NCI-H526 (cell line): ENCODE measurements at regions not wholly inside any gene's neighbourhood (a gene's known extent, or its start where the extent isn't known, plus 50 kb on each side); places are given as distances from the start of the nearest gene placed in this dataset.
"Not testable (repeated sequence)": the region's sequence is repeated elsewhere in the genome, so short reads cannot be mapped to it uniquely, and the experiment has no call there.

Experiments used
- DNase-seq, 2 experiments: peaks; one replicate each; lab custom pipeline; 2025; lab: John Stamatoyannopoulos, UW

DNA sequence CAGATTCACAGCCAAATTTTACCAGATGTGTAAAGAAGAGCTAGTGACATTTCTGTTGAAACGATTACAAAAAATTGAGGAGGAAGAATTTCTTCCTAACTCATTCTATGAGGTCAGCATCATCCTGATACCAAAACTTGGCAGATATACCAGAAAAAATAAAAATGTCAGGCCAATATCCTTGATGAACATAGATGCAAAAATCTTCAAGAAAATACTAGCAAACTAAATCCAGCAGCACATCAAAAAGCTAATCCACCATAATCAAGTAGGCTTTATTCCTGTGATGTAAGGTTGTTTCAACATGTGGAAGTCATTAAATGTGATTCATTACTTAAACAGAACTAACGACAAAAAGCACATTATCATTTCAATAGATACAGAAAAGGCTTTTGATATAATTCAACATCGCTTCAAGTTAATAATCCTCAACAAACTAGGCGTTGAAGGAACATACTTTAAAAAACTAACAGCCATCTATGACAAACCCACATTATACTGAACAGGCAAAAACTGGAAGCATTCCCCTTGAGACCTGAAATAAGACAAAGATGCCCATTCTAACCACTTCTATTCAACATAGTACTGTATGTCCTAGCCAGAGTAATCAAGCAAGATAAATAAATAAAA, 807.7 kb upstream of the ZWINT start:
- no peak for DNase-seq

DNA sequence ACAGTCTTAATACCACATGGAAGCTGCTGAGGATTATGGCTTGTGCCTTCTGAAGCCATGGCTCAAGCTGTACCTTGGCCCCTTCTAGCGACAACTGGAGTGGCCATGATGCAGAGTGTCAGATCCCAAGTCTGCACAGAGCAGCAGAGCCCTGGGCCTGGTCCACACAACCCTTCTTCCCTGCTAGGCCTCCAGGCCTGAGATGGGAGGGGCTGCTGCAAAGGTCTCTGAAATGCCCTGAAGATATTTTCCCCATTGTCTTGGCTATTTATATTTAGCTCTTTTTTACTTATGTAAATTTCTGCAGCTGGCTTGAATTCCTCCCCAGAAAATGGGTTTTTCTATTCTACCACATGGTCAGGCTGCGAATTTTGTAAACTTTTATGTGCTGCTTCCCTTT, 804.6 kb upstream of the ZWINT start:
- no peak for DNase-seq

DNA sequence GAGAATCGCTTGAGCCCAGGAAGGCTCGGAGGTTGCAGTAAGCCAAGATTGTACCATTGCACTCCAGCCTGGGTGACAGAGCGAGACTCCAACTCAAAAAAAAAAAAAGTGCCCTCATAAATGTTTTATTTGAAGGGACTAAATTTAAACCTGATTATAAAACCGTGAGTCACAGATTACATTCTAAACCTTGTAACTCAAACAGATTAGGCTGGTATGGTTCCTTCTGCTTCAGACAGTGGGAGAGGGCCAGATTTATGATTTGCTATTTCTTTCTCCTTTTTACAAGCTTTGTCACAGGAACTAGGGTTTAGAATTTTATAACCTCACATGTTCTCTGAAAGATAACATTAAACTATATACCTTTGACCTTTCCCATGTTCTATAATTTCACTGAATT, 801.2 kb upstream of the ZWINT start:
- DNase-seq = no peak

DNA sequence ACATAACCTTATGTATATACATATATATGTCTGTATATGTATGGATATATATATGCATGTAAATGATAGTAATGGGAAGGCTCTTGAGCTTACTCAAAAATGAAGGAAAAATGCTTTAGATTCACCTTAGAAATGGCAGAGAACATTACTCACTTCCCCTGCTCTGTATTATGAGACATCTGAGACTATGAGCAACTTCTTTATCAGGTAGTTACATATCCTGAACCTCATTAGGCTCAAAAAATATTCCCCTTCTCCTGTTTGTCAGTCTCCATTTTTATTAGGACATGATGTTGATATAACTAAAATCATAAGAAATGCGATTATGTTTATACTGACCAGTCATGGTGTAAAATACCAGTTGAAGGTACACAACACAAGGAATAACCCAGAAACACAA, 800.1 kb upstream of the ZWINT start:
- DNase-seq = no peak

DNA sequence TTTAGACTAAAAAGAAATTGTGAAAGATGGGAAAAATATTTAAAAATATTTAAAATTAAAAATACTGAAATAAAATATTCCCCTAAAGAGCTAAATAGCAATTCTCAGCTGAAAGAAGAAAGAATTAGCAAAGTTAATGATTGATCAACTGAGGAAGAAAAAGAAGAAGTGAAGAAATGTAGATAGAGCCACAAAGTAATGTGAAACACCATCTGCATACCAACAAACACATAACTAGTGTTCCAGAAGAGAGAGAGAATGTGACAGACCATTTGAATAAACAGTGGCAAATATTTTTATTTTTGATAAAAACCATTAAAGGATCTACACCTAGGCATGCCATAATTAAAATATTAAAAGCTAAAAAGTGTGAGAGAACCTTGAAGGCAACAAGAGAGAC, 784.5 kb upstream of the ZWINT start:
- DNase-seq = no peak

DNA sequence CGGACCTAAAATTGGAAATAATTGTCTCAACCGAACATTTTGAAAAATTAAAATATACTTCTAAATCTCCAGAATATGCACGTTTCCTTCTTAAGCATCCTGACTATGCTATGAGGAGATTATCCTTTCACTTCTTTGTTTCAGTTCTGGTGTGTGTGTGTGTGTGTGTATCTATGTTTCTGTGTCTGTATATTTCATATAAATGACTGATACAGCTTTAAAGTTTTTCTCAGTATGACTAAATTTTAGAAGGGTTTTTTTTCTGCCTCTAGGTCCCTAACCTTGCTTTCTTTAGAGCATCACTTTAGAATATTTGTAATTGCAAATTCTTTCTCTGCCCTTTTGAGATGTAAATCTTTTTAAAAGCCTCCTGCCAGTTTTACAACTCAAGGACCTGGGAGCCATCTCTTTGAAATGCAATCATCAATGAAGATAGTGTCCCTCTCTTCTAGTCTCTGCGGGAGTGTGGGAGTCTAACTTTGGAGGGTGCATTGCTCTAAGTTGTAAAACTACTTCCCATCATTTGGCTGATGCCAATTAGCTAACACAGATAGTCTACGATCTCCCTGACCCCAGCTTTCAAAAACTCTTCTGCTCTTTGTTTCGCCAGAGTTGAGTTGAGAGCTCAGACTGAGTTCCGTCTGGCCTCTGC, 782.0 kb upstream of the ZWINT start:
- no peak for DNase-seq

DNA sequence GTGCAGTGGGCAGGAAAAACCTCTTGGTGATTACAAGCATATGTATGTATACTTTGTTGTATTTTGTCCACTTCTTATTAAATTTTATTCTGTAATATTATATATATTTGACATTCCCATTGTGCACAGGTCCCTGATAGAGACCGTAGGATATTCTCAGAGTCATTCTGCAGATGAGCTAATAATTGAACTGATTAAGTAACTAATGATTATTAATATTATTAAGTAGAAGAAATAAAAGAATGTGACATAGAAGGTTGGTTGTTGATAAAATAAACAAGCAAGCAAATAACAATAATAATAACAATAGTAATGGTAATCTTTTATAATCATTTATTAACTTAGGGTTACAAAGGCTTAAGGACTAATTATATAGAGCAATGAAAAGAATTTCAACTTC, 780.6 kb upstream of the ZWINT start:
- no peak for DNase-seq

DNA sequence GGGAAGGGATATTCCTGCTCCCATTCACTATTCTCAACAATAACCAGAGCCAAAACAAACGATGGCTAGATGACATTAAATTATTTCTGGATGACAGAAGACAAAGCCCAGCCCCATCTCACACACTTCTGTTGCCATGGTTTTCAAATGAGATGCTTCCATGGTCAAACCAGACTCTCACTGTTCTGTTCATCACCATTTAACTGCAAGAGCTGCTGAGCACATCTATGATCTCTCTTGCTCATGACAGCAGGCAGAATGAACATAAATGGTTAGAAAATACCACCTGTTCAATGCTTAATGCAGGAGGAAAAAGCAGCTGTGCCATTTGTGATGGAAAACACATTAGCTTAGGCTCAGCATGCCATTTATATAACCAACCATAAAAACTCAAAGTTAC, 758.6 kb upstream of the ZWINT start:
- no peak for DNase-seq

DNA sequence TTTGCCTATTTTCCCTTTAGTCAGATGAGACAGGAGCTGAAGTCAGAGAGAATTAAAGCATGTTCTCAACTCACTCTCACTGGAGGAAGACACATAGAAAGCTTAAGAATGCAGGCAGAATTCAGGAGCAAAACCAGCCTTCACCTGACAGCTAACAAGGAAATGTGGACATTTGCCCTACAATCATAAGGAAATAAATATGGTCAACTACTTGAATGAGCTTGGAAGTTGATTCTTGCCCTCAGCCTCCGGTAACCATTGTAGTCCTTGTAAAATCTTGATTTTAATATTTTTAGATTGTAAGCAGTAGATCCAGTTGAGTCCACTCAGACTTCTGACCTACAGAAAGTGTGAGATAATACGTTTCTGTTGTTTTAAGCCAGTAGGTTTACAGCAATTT, 752.5 kb upstream of the ZWINT start:
- no peak for DNase-seq

DNA sequence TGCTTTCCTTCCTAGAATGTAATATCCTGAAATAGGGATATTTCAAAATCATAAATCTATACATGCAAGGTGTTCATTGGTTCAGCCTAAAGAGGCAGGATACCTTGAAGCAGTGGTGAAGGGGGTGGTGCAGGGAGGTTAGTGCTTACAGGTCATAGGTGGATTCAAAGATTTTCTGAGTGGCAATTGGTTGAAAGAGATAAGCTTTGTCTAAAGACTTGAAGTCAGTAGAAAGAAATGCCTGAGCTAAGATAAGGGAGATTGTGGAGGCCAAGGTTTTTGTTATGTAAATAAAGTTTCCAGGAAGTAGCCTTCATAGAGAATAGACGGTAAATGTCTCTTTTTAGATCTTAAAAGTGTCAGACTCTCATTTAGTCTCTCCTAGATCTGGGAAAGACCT, 741.2 kb upstream of the ZWINT start:
- DNase-seq = no peak

DNA sequence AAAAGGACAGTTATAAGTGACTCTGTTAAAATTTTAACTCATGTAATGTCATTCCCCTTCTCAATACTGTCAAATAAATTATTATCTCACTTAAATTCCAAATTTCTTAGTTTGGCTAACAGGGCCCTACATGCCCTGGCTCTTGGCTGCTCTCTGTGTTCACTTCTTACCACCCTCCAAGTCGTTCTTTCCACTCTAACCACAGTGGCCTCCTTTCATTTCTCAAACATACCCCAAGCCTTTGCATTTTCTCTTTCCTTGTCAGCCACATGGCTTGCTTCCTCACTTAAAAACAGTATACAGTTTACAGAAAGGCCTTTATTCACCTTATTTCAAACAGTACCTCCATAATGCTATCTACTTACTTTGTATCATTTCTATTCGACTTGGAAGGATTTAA, 737.1 kb upstream of the ZWINT start:
- no peak for DNase-seq

DNA sequence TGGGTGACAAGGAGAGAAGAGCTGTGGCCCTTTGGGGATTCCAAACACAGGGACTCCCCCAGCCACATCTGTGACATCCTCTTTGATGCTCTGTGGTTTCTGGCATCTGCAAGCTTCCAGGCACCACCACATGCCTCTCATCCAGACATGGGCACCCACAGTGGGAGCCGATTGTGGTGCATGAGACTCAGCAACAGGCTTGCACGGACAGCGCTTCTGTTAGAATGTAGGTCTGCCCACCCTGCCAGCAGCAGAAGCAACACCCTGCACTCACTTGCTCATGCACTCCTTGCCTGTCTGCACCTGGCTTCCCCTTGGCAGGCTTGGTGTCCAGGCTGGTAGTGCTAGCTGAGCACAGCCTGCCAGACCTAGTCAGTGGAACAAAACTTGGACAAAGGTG, 735.0 kb upstream of the ZWINT start:
- DNase-seq = no peak

DNA sequence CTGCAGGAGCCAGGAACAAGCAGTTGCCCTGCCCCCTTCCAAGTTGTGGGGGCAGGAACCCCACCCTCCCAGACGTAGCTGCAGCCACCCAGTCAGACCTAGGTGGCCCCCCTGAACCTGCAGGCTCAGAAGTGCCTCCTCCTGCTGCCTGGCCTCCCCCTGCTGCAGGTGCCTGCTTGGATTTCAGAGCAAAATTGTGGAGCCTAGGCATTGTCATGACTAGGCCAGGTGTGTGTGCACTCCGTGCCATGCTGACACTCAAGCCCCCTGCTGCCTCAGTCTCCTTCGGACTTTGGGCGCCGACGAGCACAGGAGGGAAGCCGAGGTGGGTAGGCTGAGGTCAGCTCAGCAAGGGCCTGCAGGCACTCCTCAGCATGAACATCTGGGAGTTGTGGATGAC, 733.9 kb upstream of the ZWINT start:
- DNase-seq = no peak

DNA sequence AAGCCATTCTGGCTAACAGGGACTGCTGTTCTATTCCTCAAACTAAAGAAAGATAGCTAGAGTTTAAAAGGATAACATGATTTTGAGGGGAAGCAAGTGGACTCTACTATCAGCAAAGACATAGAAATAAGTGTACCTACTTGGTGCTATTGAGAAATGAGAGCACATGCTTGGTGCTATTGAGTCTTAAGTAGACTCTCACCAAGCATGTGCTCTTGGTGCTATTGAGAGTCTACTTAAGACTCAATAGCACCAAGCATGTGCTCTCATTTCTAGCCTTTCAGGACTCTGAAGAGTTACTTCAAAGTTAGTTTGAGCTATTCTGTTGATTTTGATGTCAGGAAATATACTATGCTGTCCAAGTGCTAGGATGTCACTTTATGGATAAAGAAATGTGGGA, 733.0 kb upstream of the ZWINT start:
- no peak for DNase-seq

DNA sequence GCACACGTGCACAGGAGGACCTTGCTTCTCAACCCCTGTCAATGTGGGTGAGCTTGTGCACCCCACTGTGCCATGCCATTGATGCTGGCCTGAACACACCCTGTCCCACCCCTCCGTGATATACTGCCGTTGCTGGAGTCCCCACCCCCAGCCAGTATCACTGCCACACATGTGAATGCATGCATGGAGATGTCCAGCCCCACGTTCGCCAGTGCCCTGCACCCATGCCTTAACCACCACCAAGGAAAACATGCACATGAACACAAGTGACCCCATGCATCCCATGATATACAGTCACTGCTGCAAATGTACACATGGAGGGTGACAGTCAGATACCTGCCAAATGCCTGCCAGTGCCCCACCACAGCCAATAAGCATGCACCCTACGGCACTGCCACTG, 692.5 kb upstream of the ZWINT start:
- DNase-seq = no peak

DNA sequence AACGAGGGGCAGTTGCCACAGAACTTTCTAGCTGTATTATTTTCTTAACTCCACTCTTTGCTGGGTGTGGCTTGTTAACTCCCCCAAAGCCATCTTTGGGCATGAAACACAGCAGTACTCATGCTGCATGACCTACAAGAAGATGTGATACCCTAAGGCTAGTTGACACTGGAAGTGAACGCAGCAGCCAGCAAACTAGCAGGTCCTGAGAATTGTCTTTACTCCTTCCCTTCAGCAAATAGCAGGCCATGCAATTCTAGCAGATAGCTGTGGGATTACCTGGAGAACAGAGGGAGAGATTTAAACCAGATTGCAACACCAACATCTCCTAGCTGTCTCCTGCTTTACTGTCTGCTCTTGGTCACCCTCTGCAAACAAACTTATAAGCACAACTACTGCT, 688.0 kb upstream of the ZWINT start:
- DNase-seq = no peak

DNA sequence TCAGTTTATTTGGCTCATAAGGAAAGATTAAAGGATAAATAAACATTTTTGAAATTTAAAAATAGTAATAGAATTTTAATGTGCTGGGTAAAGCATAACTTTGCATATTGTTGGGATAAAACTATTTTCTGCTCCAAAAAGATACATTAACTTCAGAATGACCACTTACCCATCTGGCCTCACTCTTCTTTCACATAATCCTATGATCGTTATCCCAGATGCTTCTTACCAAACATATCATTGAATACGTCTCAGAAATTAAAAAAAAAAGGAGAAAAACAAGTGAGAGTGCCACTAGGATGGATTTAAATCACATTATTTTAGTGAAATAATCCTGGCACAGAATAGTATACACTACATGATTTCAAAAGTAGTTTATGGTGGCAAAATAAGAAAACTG, 677.5 kb upstream of the ZWINT start:
- DNase-seq = no peak

DNA sequence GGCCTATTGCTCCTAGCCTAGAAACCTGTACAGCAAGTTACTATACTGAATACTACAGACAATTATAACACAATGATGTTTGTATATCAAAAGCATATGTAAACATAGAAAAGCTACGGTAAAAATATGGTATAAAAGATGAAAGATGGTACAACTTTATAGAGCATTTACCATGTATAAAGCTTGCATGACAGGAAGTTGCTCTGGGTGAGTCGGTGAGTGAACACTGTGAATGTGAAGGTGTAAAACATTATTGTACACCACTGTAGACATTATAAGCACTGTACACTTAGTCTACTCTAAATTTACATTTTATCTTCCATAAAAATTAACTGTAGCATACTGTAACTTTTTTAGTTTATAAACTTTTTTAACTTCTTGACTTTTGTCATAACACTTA, 674.3 kb upstream of the ZWINT start:
- DNase-seq = no peak

DNA sequence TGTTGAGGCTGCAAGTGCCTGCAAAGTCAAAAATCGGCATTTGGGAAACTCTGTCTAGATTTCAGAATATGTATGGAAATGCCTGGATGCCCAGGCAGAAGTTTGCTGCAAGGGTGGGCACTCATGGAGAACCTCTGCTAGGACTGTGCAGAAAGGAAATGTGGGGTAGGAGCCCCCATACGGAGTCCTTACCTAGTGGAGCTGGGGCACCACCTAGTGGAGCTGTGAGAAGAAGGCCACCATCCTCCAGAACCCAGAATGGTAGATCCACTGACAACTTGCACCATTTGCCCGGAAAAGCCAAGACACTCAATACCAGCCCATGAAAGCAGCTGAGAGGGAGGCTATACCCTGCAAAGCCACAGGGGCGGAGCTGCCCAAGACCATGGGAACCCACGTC, 671.2 kb upstream of the ZWINT start:
- DNase-seq = not testable (repeated sequence)

DNA sequence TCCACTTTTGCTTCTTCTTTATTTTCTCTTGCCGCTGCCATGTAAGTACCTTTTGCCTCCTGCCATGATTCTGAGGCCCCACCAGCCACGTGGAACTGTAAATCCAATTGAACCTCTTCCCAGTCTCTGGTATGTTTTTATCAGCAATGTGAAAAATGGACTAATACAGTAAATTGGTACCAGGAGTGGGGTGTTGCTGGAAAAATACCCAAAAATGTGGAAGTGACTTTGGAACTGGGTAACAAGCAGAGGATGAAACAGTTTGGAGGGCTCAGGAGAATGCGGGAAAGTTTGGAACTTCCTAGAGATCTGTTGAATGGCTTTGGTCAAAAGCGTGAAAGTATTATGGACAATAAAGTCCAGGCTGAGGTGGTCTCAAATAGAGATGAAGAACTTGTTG, 670.3 kb upstream of the ZWINT start:
- DNase-seq = no peak

DNA sequence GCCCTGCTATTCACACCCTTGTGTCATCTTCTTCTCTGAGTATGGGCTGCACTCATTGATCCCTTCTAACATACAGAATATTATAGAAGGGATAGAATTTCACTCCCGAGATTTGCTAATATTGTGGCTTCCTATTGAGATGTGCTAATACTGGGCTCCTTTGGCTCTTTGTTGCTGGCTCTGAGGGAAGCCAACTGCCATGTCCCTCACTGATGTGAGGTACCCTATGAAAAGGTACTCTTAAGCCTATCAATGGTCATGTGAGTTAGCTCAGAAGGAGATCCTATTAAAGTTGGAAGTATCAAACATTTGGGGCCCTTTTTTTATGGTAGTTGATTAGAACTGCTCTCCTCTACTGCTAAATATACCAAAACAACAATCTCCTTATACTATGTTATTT, 665.2 kb upstream of the ZWINT start:
- no peak for DNase-seq

DNA sequence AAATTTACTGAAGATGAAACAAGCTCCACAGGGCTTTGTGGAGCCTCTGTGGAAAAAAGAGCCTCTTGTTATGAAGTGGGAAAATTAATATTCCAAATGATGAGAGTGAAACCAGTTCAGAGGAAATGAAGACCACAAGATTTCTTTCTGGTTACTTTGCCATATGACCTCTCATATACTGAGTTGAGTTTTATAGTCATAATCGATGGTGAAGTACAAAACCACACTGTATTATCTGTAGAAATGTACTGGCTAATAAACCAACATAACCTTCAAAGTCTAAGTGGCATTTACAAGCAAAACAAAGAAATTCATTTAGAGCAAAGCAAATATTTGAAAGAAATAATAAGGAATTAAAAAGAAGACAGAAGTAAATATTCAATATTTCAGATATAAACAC, 662.6 kb upstream of the ZWINT start:
- DNase-seq = no peak

DNA sequence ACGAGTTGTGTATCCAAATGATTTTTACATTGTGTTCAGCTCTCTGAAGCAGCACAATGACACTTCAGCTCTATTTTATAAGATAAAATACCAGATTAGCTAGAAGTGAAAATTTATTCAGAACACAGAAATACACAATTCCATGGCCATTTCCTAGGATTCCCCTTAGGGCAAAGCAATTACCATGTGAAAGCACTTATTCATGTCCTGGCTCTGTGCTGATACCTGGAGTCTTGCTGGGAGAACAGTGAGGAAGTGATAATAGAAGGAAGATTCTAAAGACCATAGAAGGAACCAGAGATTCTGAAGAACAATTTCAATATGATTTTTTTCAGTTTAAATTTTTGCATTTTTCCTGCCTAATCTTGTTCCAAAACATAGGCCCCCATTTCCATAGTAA, 657.4 kb upstream of the ZWINT start:
- DNase-seq = no peak

DNA sequence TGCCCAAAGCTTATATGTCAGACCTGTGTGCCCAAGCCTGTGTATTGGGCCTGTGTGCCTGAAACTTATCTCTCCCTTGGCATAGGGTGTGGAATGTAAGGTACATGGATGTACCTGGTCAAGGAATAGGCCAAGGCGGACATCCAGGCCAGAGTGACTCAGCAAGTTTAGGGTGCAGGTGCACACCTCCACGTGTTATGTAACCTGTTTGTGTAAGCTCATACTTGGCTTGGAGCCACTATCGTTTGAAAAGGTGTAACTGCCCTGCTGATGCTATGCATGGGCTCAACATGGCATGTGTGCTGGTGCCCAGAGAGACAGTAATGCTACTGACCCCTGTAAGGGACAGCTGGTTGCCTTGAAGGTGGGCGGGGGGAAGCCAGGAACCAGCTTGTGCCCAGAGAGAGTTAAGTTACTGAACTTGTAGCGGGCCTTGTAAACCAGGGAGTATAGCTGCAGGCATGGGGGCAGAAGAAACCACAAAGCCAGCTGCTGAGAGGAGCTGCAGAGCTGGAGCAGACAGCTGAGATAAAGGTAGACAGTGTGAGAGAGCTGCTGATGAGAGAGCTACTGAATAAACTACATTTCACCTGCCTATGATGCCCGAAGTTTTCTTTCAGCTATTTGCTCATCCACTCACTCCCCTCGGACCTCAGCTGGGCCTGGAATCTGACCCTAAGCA, 656.4 kb upstream of the ZWINT start:
- DNase-seq = no peak
